IPS-18a (cell line): ENCODE measurements at regions not wholly inside any gene's neighbourhood (a gene's known extent, or its start where the extent isn't known, plus 50 kb on each side); places are given as distances from the start of the nearest gene placed in this dataset.

Experiments used
- H3K27ac ChIP-seq: one replicate; pipeline ENCODE4 v1.5.1; 2013; ENCODE audit warnings: low read length
- H3K27me3 ChIP-seq: one replicate; pipeline ENCODE4 v1.6.1; 2013; ENCODE audit warnings: mild to moderate bottlenecking, low read length; ENCODE audit not compliant: control insufficient read depth, insufficient read depth
- H3K36me3 ChIP-seq: one replicate; pipeline ENCODE4 v1.6.1; 2013; ENCODE audit warnings: low read depth, low read length; ENCODE audit not compliant: control insufficient read depth
- H3K4me1 ChIP-seq: one replicate; pipeline ENCODE4 v1.6.1; 2013; ENCODE audit warnings: low read depth, low read length; ENCODE audit not compliant: control insufficient read depth
- H3K4me3 ChIP-seq: one replicate; pipeline ENCODE4 v1.5.1; 2013; ENCODE audit warnings: low read length
- H3K9ac ChIP-seq: one replicate; pipeline ENCODE4 v1.6.1; 2013; ENCODE audit warnings: mild to moderate bottlenecking, low read length, moderate library complexity
- H3K9me3 ChIP-seq: one replicate; pipeline ENCODE4 v1.6.1; 2013; ENCODE audit warnings: low read depth, low read length; ENCODE audit not compliant: control insufficient read depth

DNA sequence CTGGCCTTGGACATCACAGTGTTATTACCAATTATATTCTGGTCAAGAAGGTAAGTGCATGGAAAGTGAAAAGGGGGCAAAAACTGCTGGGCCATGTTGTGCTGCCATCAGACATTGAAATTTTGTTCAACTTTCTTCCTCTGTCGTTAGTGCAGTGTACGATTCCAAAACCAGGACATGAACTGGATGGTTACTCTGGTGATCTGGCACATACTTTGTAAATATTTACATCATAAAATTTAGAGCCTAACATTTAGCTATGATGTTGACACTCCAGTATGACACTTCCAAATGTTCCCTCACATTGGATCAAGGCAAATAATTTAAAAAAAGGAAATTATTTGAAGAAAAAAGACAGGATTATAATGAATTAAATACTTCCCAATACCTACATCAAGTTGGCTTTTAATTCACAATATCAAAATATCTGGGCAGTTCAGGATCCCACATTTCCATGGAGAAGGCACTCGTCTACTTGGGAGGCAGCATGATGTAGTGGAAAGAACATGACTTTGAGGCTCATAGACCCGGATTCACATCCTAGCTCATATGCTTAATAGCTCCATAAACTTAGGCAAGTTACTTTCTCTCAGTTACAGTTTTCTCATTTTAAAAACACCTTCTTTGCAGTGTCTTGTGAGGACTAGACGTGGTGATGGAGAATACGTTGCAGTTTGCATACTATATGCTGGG is 342.5 kb upstream of the MPDZ start:
- Histone ChIP-seq H3K27me3 (no peaks in the 10 kb centered on the region), H3K4me3 (no peak overlapping the region), H3K9me3 (no peaks in the 10 kb centered on the region), H3K36me3 (no peaks in the 10 kb centered on the region), H3K27ac (no peak overlapping the region), H3K9ac (no peak overlapping the region), H3K4me1 (no peaks in the 10 kb centered on the region)

DNA sequence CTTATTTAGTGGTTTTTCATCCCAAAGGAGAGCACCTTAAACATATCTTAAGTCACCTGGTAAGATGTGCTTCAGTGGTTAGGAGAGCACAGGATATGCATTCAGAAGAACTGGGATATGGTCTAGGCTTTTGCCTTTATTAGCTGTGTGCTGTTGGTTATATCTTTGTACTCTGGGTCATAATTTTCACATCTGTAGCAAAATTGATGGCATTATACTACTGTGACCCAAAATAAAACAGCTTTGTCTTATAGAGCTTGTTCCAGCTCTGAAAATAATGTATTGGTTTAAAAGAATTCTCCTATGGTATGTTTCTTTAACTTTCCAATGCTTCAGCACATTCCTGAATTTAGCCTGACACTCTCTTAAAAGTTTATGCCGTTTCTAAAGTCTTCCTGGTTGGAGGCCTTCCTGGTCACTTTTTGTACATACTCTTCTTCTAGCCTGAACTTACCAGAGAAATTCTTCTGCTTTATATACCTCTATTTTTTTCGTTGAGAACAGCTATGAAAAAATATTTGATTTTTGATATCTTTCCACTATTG is 337.1 kb upstream of the MPDZ start:
- Histone ChIP-seq H3K9me3 (no peaks in the 10 kb centered on the region), H3K27ac (no peak overlapping the region), H3K4me3 (no peak overlapping the region), H3K27me3 (no peaks in the 10 kb centered on the region), H3K36me3 (no peaks in the 10 kb centered on the region), H3K4me1 (no peaks in the 10 kb centered on the region), H3K9ac (no peak overlapping the region)

DNA sequence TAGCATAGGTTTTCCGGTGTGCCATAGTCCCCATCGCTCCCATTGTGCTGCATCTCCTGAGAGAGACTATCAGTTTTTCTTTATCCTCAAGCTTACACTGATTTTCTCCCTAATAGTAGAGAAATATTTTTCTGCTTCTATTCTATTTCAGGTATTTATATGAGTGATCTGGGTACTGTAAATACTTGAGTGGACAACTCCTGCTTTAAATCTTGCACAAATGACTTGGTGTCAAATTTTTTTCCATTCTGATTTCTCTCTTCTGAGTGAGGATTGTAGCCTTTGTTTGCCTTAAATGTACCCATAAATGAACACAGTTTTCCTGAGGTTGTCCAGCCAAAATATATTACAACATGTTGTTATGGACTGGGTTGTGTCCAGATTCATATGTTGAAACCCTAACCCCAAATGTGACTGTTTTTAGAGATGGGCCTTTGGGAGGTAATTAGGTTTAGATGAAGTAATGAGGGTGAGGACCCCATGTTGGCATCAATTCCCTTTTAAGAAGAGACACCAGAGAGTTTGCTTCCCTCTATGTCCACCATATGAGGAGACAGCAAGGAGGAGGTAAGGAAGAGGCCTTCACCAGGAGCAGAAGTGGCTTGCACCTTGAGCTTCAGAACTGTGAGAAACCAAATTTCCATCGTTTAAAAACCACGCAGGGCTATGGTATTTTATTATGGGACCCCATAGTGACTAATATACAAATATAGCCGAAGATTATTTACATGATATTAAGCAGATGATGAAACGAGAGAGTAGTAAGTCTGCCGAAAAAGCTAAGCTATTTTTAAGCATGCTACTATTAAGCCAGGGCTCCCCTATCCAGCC is 336.4 kb upstream of the MPDZ start:
- Histone ChIP-seq H3K4me1 (no peaks in the 10 kb centered on the region), H3K4me3 (no peak overlapping the region), H3K9ac (no peak overlapping the region), H3K27ac (no peak overlapping the region), H3K9me3 (no peaks in the 10 kb centered on the region), H3K27me3 (no peaks in the 10 kb centered on the region), H3K36me3 (no peaks in the 10 kb centered on the region)

DNA sequence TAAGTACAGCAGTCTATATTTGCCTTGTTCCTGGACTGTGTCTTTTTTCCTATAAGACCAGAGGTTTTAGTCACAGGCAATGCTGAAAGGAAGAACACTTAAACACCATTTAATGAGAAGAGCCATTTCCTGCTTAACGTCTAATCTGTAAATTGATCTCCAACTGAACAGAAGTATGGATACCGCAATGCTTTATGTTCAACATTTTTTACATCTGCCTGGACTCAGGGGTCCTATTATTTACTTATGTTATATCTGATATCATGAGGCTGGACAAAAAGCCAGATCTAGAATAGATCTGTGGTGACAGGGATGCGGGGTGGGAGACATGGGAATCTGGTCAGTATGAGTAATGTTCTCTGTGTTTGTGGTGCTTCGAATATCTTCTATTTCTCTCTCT is 334.6 kb upstream of the MPDZ start:
- Histone ChIP-seq H3K27me3 (no peaks in the 10 kb centered on the region), H3K4me1 (no peaks in the 10 kb centered on the region), H3K27ac (no peak overlapping the region), H3K4me3 (no peak overlapping the region), H3K36me3 (no peaks in the 10 kb centered on the region), H3K9ac (no peak overlapping the region), H3K9me3 (no peaks in the 10 kb centered on the region)

DNA sequence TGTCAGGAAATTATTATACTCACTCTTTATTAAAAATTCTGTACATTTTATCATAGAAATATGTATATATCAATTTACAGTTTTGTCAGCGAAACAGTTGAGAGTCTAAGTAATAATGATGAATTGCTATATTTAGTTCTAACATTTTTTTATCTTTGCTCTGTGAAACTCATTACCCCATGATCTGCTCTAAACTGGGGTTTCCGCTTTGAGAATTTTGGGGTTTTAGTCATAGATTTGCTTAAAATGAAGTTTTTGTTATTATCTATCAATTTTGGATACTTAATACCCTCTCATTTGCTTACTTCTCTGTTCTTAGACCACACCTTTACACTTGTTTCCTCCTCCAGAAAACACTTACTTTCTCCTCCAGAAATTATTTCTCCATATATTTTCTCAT is 333.8 kb upstream of the MPDZ start:
- Histone ChIP-seq H3K9me3 (no peaks in the 10 kb centered on the region), H3K27me3 (no peaks in the 10 kb centered on the region), H3K27ac (no peak overlapping the region), H3K4me1 (peaks cover 7% of the 10 kb centered on the region), H3K36me3 (no peaks in the 10 kb centered on the region), H3K9ac (no peak overlapping the region), H3K4me3 (no peak overlapping the region)

DNA sequence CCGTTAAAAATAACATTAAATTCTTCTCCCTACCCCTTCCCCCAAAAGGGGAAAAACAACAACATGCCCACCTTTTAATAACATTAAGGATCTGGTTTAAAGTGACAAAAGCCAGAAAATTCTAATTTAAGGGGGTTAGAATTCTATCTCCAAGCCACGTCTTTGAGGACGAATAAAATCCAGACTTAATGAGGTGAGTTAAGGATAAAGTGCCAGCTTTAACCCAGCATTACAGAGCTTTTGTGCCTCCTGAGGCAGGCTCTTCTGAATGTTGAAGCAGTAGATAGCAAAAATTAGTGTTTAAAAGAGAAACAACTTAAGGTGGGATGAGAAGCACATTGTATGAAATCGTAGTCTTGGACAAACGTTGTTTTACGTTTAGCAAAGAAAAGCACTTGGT is 329.0 kb upstream of the MPDZ start:
- H3K4me3 ChIP-seq, result peak overlapping the region; percentile 32
- H3K36me3 ChIP-seq, result no peaks in the 10 kb centered on the region
- peaks cover 26% of the 10 kb centered on the region for H3K4me1 ChIP-seq
- peak overlapping the region; percentile 23 for H3K9ac ChIP-seq
- H3K27ac ChIP-seq, result no peak overlapping the region
- no peaks in the 10 kb centered on the region for H3K9me3 ChIP-seq
- no peaks in the 10 kb centered on the region for H3K27me3 ChIP-seq

DNA sequence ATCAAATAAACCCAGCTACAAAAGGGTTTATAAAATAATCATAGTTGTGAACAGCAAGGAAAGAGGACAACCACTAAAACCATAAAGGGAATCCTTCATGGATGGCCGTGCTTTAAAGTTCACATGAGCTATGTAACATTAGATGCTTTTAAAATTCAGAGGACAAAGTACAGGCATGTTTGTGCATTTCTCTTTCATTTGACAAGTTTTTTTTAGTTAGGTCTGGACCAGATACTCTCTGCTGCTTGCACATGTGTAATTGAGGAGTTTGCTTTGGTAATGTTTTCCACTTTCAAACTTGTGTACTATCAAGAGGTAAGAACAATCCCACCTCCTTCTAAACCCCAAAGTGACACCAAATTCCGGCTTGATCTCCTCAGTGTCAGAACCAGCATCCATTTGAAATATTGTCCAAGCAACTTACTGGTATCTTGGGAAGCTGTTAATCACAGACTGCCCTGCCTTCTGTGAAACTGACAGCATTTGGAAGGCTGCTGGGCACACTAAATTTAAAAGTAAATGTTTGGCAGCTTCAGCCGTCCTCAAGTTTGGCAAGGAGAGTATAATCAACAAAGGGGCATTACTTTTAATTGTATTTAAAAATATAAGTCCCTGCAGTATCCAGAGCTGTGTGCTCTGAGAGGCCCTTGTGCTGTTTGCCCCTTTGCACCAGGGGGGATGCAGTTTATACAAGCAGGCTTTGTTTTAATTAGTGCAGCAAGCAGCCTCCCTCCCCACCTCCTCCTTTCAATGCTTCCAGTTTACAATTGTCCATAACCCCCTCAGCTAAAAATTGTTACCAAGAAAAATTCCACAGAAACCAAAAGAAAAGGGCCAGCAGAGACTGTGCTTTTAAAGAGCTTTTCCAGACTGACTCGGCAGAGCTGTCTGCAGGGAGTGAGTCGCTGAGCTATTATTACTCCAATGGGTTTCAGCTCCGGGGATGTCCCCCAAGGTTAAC is 328.3 kb upstream of the MPDZ start:
- H3K36me3 ChIP-seq, result no peaks in the 10 kb centered on the region
- peaks cover 26% of the 10 kb centered on the region for H3K4me1 ChIP-seq
- H3K9me3 ChIP-seq, result no peaks in the 10 kb centered on the region
- H3K9ac ChIP-seq, result peak overlapping the region; percentile 23
- H3K4me3 ChIP-seq, result peak overlapping the region; percentile 32
- no peak overlapping the region for H3K27ac ChIP-seq
- H3K27me3 ChIP-seq, result no peaks in the 10 kb centered on the region

DNA sequence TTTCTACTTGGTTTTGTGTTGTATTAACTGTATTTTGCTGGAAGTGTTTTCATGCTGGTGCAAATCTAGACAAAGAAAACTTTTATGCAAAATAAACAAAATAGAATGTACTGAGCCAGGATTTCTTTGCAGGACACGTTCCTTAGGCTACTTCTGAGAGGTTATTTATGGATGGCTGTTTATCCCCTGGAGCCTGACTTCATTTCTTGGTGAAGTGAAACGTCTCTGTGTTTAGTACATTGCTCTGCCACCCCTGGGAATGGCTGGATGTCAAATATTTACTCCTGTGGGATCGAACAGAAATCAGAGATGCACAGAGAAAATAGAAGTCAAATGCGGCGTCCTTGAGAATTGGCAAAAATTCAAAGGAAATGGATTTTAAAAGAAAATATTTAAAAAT is 327.1 kb upstream of the MPDZ start:
- Histone ChIP-seq H3K36me3 (no peaks in the 10 kb centered on the region), H3K9me3 (no peaks in the 10 kb centered on the region), H3K4me1 (peaks cover 26% of the 10 kb centered on the region), H3K4me3 (no peak overlapping the region), H3K27me3 (no peaks in the 10 kb centered on the region), H3K27ac (no peak overlapping the region), H3K9ac (no peak overlapping the region)

DNA sequence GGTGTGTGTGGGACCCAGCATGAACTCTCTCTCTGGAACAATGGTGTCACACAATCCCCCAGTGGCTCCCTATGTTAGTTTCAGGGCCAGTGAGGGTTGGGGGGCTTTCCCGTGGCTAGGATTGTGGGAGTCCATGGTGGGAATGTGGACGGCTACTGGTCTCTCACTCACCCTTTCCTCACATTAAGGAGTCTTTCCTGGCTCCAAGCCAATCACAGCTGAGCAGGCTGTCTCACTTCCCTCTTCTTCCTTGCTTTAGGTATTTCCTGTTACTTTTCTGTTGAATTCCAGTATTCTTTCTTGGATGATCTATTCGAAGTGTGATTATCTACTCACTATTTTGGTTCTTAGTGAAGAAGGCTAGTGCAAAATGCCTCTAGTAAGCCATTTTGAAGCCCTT is 324.4 kb upstream of the MPDZ start:
- Histone ChIP-seq H3K9me3 (no peaks in the 10 kb centered on the region), H3K27ac (no peak overlapping the region), H3K27me3 (no peaks in the 10 kb centered on the region), H3K9ac (no peak overlapping the region), H3K4me1 (peaks cover 25% of the 10 kb centered on the region), H3K36me3 (no peaks in the 10 kb centered on the region), H3K4me3 (no peak overlapping the region)

DNA sequence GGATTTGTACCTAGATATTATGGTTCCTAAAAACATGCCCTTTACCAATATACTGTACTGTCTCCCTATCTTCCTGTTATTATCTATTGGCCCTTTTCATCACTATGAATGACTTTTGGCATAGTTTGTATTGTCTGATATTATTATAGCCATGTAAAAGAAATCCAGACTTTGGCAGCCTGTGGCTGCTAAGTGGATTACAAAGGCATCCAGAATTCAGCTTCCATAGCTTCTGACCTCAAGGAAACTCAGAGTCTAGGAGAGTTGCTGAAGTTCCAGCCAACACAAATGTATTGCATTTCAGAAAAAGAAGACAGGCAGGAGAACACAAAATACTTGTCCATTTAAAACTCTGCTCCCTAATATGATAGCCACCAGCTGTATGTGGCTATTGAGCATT is 319.2 kb upstream of the MPDZ start:
- Histone ChIP-seq H3K36me3 (no peaks in the 10 kb centered on the region), H3K27me3 (no peaks in the 10 kb centered on the region), H3K4me1 (peaks cover 19% of the 10 kb centered on the region), H3K9me3 (no peaks in the 10 kb centered on the region), H3K9ac (no peak overlapping the region), H3K4me3 (no peak overlapping the region), H3K27ac (no peak overlapping the region)

DNA sequence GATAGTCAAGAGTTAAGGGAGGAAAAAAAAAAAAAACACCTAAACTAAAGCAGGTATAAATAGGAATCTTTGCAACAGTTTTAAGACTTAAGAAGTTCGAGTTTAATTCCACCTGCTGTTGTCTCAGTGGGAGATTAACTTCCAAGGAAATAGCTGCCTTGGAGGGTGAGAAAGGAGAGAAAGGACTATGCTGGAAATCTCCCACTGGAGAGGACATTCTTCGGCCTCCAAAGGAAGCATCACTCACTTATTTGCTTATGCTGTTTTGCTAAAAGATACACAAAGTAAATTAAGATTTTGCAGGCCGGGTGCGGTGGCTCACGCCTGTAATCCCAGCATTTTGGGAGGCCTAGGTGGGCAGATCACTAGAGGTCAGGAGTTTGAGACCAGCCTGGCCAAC is 317.9 kb upstream of the MPDZ start:
- Histone ChIP-seq H3K27me3 (no peaks in the 10 kb centered on the region), H3K36me3 (no peaks in the 10 kb centered on the region), H3K9ac (no peak overlapping the region), H3K4me3 (no peak overlapping the region), H3K4me1 (peaks cover 19% of the 10 kb centered on the region), H3K9me3 (no peaks in the 10 kb centered on the region), H3K27ac (no peak overlapping the region)
